Neural progenitor cell (in vitro differentiated cells): ENCODE measurements at regions not wholly inside any gene's neighbourhood (a gene's known extent, or its start where the extent isn't known, plus 50 kb on each side); places are given as distances from the start of the nearest gene placed in this dataset.
"Not testable (repeated sequence)": the region's sequence is repeated elsewhere in the genome, so short reads cannot be mapped to it uniquely, and the experiment has no call there.

Source experiments
- EZH2 ChIP-seq: fragments of 200-600 bp; sonication (generic); IDR thresholded peaks from 2 replicates; pipeline ENCODE4 v1.6.1; 2017; ENCODE audit warnings: antibody characterized with exemption, mild to moderate bottlenecking, moderate library complexity
- EZH2phosphoT487 ChIP-seq: fragments of 200-600 bp; sonication (generic); IDR thresholded peaks from 2 replicates; pipeline ENCODE4 v1.6.1; 2017; ENCODE audit warnings: antibody characterized with exemption
- TF ChIP-seq, protein P1 (sequence below): fragments of 200-600 bp; sonication (generic); IDR thresholded peaks from 2 replicates; pipeline ENCODE4 v1.5.1; 2017; ENCODE audit warnings: antibody characterized with exemption, mild to moderate bottlenecking

GRCh38 chr4:85139749-85140148 is 173.3 kb upstream of the WDFY3 start:
- TF ChIP-seq EZH2, EZH2phosphoT487: not testable (repeated sequence)
- TF ChIP-seq, protein P1, sequence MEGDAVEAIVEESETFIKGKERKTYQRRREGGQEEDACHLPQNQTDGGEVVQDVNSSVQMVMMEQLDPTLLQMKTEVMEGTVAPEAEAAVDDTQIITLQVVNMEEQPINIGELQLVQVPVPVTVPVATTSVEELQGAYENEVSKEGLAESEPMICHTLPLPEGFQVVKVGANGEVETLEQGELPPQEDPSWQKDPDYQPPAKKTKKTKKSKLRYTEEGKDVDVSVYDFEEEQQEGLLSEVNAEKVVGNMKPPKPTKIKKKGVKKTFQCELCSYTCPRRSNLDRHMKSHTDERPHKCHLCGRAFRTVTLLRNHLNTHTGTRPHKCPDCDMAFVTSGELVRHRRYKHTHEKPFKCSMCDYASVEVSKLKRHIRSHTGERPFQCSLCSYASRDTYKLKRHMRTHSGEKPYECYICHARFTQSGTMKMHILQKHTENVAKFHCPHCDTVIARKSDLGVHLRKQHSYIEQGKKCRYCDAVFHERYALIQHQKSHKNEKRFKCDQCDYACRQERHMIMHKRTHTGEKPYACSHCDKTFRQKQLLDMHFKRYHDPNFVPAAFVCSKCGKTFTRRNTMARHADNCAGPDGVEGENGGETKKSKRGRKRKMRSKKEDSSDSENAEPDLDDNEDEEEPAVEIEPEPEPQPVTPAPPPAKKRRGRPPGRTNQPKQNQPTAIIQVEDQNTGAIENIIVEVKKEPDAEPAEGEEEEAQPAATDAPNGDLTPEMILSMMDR = not testable (repeated sequence)
